ENCODE measurements at regions not wholly inside any gene's neighbourhood (a gene's known extent, or its start where the extent isn't known, plus 50 kb on each side); places are given as distances from the start of the nearest gene placed in this dataset.

DNA sequence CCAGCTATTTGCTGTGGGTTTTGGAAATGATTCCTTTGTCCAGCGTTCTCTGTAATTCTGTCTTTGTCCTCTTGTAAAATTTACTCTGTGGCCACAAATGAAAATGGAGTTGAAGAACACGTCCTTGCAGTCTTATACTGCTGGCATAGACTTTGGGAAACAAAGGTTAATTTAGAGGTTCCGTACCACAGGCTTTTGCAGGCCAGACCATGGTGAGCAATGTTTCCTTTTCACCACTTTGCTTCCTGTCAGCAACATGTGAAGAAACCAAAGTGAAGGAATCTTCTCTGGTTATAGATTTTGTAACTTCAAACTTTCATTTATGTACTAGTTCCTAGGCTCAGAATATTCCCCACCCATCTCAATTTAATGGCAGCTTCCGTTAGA, 488.5 kb downstream of the MDFIC start:
- H3K36me3 ChIP-seq, result no peaks in the 10 kb centered on the region
- ATAC-seq (ENCODE audit: insufficient number of reproducible peaks, low FRiP score, low read depth) (no peak), DNase-seq (ENCODE audit: low spot score) (no peak)
- no peak overlapping the region for H3K27ac ChIP-seq
- no peaks in the 10 kb centered on the region for H3K4me1 ChIP-seq (ENCODE audit: control insufficient read depth in 1 of 2, low read depth in 2 of 2)
- H3K9me3 ChIP-seq, result no peaks in the 10 kb centered on the region
- no peak overlapping the region for H3K4me3 ChIP-seq
- TF ChIP-seq, protein P1, sequence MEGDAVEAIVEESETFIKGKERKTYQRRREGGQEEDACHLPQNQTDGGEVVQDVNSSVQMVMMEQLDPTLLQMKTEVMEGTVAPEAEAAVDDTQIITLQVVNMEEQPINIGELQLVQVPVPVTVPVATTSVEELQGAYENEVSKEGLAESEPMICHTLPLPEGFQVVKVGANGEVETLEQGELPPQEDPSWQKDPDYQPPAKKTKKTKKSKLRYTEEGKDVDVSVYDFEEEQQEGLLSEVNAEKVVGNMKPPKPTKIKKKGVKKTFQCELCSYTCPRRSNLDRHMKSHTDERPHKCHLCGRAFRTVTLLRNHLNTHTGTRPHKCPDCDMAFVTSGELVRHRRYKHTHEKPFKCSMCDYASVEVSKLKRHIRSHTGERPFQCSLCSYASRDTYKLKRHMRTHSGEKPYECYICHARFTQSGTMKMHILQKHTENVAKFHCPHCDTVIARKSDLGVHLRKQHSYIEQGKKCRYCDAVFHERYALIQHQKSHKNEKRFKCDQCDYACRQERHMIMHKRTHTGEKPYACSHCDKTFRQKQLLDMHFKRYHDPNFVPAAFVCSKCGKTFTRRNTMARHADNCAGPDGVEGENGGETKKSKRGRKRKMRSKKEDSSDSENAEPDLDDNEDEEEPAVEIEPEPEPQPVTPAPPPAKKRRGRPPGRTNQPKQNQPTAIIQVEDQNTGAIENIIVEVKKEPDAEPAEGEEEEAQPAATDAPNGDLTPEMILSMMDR (IDR thresholded peaks at IDR 0.05), result no peak
- H3K27me3 ChIP-seq (replicated peaks; ENCODE audit: insufficient read depth), result no peaks in the 10 kb centered on the region

- no peak overlapping the region for H3K4me3 ChIP-seq
- H3K9me3 ChIP-seq, result no peaks in the 10 kb centered on the region
- TF ChIP-seq, protein P1 (IDR thresholded peaks at IDR 0.05), result no peak
- no peaks in the 10 kb centered on the region for H3K4me1 ChIP-seq (ENCODE audit: control insufficient read depth in 1 of 2, low read depth in 2 of 2)
- DNase-seq (ENCODE audit: low spot score) (no peak), ATAC-seq (ENCODE audit: insufficient number of reproducible peaks, low FRiP score, low read depth) (no peak)
- H3K36me3 ChIP-seq, result no peaks in the 10 kb centered on the region
- H3K27me3 ChIP-seq (replicated peaks; ENCODE audit: insufficient read depth), result no peaks in the 10 kb centered on the region
- H3K27ac ChIP-seq, result no peak overlapping the region
Observed at GRCh38 chr7:115409682-115410433, 488.0 kb downstream of the MDFIC start.

DNA sequence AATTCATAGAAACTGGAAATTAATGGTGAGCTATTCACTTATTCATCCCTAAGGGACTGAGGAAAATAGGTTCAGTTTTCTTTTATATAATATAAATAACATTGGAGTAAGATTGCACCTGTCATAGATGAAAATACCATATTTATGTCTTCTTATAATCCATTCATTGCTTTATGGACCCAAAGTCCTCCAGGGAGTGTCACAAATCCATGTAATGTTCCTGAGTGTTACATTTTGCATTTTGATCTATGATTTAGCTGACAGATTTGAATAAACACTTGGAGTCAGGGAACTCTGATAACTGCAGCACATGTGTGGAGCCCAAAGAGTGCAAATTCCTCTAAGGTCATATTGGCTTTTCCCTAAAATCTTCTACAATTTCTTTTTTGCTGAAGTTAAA, 484.3 kb downstream of the MDFIC start:
- DNase-seq (ENCODE audit: low spot score), result no peak
- TF ChIP-seq, protein P1 (IDR thresholded peaks at IDR 0.05), result no peak
- Histone ChIP-seq H3K27ac (no peak overlapping the region), H3K36me3 (no peaks in the 10 kb centered on the region), H3K4me1 (ENCODE audit: control insufficient read depth in 1 of 2, low read depth in 2 of 2) (no peaks in the 10 kb centered on the region), H3K9me3 (no peaks in the 10 kb centered on the region), H3K4me3 (no peak overlapping the region), H3K27me3 (replicated peaks; ENCODE audit: insufficient read depth) (no peaks in the 10 kb centered on the region)
- ATAC-seq (ENCODE audit: insufficient number of reproducible peaks, low FRiP score, low read depth), result no peak

DNA sequence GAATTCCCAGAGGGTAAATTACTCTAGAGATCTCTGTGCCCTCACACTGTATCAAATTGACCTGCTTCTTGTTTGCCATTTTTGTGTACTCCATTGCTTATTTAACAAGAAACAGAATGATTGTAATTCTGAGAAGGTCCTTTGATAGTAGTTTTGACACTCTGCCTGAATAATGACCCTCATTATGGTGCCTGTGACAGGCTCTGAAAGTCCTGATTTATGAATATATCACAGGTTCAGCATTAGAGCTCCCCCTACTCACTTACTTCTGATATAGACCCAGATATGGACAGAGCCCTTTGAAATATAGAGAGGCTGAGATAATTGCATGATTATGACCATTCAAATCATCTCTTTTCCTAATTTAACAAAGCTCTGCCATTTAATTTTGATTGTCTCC, 465.2 kb downstream of the MDFIC start:
- Histone ChIP-seq H3K27ac (no peak overlapping the region), H3K4me3 (no peak overlapping the region), H3K36me3 (no peaks in the 10 kb centered on the region), H3K9me3 (no peaks in the 10 kb centered on the region), H3K27me3 (replicated peaks; ENCODE audit: insufficient read depth) (no peaks in the 10 kb centered on the region), H3K4me1 (ENCODE audit: control insufficient read depth in 1 of 2, low read depth in 2 of 2) (no peaks in the 10 kb centered on the region)
- TF ChIP-seq, protein P1 (IDR thresholded peaks at IDR 0.05), result no peak
- ATAC-seq (ENCODE audit: insufficient number of reproducible peaks, low FRiP score, low read depth) (no peak), DNase-seq (ENCODE audit: low spot score) (no peak)

DNA sequence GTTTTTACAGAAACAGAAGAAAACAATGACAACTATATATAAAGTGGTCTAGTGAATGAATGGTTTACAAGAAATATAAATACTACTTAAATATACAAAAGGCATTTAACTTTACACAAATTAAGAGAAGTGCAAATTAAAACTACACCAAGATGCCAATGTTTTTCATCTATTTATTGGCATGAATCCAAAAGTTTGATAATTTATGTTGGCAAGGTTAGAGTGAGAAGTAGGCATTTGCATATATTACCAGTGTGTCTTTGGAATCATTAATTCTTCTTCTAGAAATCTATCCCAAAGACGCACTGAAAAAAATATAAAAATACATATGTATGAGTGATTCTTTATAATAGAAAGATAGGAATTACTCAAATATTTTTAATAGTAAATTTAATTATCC, 457.4 kb downstream of the MDFIC start:
- no peak overlapping the region for H3K4me3 ChIP-seq

More for the DNA sequence above, 457.4 kb downstream of the MDFIC start:
- no peak overlapping the region for H3K27ac ChIP-seq
- DNase-seq (ENCODE audit: low spot score) (no peak), ATAC-seq (ENCODE audit: insufficient number of reproducible peaks, low FRiP score, low read depth) (no peak)
- TF ChIP-seq, protein P1 (IDR thresholded peaks at IDR 0.05), result no peak
- H3K9me3 ChIP-seq, result no peaks in the 10 kb centered on the region
- H3K27me3 ChIP-seq (replicated peaks; ENCODE audit: insufficient read depth), result no peaks in the 10 kb centered on the region
- H3K36me3 ChIP-seq, result no peaks in the 10 kb centered on the region
- H3K4me1 ChIP-seq (ENCODE audit: control insufficient read depth in 1 of 2, low read depth in 2 of 2), result no peaks in the 10 kb centered on the region

All from thoracic aorta (tissue), 2 donors.